Neuron (in vitro differentiated cells): ENCODE measurements at regions not wholly inside any gene's neighbourhood (a gene's known extent, or its start where the extent isn't known, plus 50 kb on each side); places are given as distances from the start of the nearest gene placed in this dataset.

ENCODE experiments used
- H2AFZ ChIP-seq: one replicate; pipeline ENCODE4 v1.6.1; 2013; ENCODE audit warnings: low read depth, mild to moderate bottlenecking, inconsistent platforms, low read length, moderate library complexity
- H3K27me3 ChIP-seq: one replicate; pipeline ENCODE4 v1.6.1; 2013; ENCODE audit warnings: low read length; ENCODE audit not compliant: insufficient read depth
- H3K36me3 ChIP-seq: one replicate; pipeline ENCODE4 v1.6.1; 2013; ENCODE audit warnings: low read length; ENCODE audit not compliant: insufficient read depth
- H3K4me1 ChIP-seq: one replicate; pipeline ENCODE4 v1.6.1; 2013; ENCODE audit warnings: low read length; ENCODE audit not compliant: insufficient read depth
- H3K4me3 ChIP-seq: 2 replicates; pipeline ENCODE4 v1.5.1; 2013; ENCODE audit warnings: mild to moderate bottlenecking, low read length, moderate library complexity
- H3K9me3 ChIP-seq: one replicate; pipeline ENCODE4 v1.6.1; 2013; ENCODE audit warnings: low read length

- H3K4me3 ChIP-seq, result no peak overlapping the region
- H3K27me3 ChIP-seq, result no peaks in the 10 kb centered on the region
- no peaks in the 10 kb centered on the region for H3K9me3 ChIP-seq
- no peak overlapping the region for H2AFZ ChIP-seq
- H3K36me3 ChIP-seq, result peaks cover 3% of the 10 kb centered on the region
- peaks cover 8% of the 10 kb centered on the region for H3K4me1 ChIP-seq
Measured at GRCh38 chr11:92393218-92393617, 168.6 kb downstream of the FAT3 start.

GRCh38 chr11:92396133-92396532, 171.5 kb downstream of the FAT3 start:
- no peak overlapping the region for H2AFZ ChIP-seq
- H3K27me3 ChIP-seq, result no peaks in the 10 kb centered on the region
- H3K36me3 ChIP-seq, result peaks cover 5% of the 10 kb centered on the region
- H3K4me3 ChIP-seq, result no peak overlapping the region
- H3K4me1 ChIP-seq, result peaks cover 3% of the 10 kb centered on the region
- no peaks in the 10 kb centered on the region for H3K9me3 ChIP-seq

GRCh38 chr11:92397221-92397755, 172.7 kb downstream of the FAT3 start:
- Histone ChIP-seq H3K4me1 (peaks cover 10% of the 10 kb centered on the region), H3K9me3 (no peaks in the 10 kb centered on the region), H3K27me3 (no peaks in the 10 kb centered on the region), H3K4me3 (no peak overlapping the region), H2AFZ (no peak overlapping the region), H3K36me3 (peaks cover 5% of the 10 kb centered on the region)

GRCh38 chr11:92399705-92400104, 175.1 kb downstream of the FAT3 start:
- no peak overlapping the region for H2AFZ ChIP-seq
- no peaks in the 10 kb centered on the region for H3K9me3 ChIP-seq
- H3K4me1 ChIP-seq, result peaks cover 10% of the 10 kb centered on the region
- H3K36me3 ChIP-seq, result peaks cover 2% of the 10 kb centered on the region
- no peak overlapping the region for H3K4me3 ChIP-seq
- no peaks in the 10 kb centered on the region for H3K27me3 ChIP-seq

GRCh38 chr11:92401520-92401919, 176.9 kb downstream of the FAT3 start:
- H2AFZ ChIP-seq, result no peak overlapping the region
- H3K4me3 ChIP-seq, result no peak overlapping the region
- H3K36me3 ChIP-seq, result peaks cover 8% of the 10 kb centered on the region
- H3K9me3 ChIP-seq, result no peaks in the 10 kb centered on the region
- no peaks in the 10 kb centered on the region for H3K27me3 ChIP-seq
- peaks cover 10% of the 10 kb centered on the region for H3K4me1 ChIP-seq

- Histone ChIP-seq H3K4me1 (peaks cover 21% of the 10 kb centered on the region), H3K4me3 (no peak overlapping the region), H3K36me3 (peaks cover 9% of the 10 kb centered on the region), H2AFZ (no peak overlapping the region), H3K9me3 (no peaks in the 10 kb centered on the region), H3K27me3 (no peaks in the 10 kb centered on the region)
Measured at GRCh38 chr11:92406472-92406871, 181.9 kb downstream of the FAT3 start.

- no peaks in the 10 kb centered on the region for H3K9me3 ChIP-seq
- H3K4me1 ChIP-seq, result peaks cover 17% of the 10 kb centered on the region
- peaks cover 9% of the 10 kb centered on the region for H3K36me3 ChIP-seq
Measured at GRCh38 chr11:92409355-92409754, 184.7 kb downstream of the FAT3 start.

GRCh38 chr11:92409956-92410355, 185.3 kb downstream of the FAT3 start:
- peaks cover 17% of the 10 kb centered on the region for H3K4me1 ChIP-seq
- H3K36me3 ChIP-seq, result peaks cover 8% of the 10 kb centered on the region
- H3K9me3 ChIP-seq, result no peaks in the 10 kb centered on the region
- no peak overlapping the region for H3K4me3 ChIP-seq
- H2AFZ ChIP-seq, result no peak overlapping the region
- no peaks in the 10 kb centered on the region for H3K27me3 ChIP-seq

More at GRCh38 chr11:92409355-92409754, 184.7 kb downstream of the FAT3 start:
- Histone ChIP-seq H3K4me3 (no peak overlapping the region), H3K27me3 (no peaks in the 10 kb centered on the region), H2AFZ (no peak overlapping the region)

- Histone ChIP-seq H3K4me1 (peaks cover 17% of the 10 kb centered on the region), H3K9me3 (no peaks in the 10 kb centered on the region), H3K36me3 (peaks cover 3% of the 10 kb centered on the region), H2AFZ (no peak overlapping the region), H3K4me3 (no peak overlapping the region), H3K27me3 (no peaks in the 10 kb centered on the region)
Measured at GRCh38 chr11:92410526-92410925, 185.9 kb downstream of the FAT3 start.

- Histone ChIP-seq H3K9me3 (no peaks in the 10 kb centered on the region), H3K4me1 (peaks cover 17% of the 10 kb centered on the region), H3K36me3 (peaks cover 3% of the 10 kb centered on the region), H3K27me3 (no peaks in the 10 kb centered on the region), H2AFZ (no peak overlapping the region), H3K4me3 (no peak overlapping the region)
Measured at GRCh38 chr11:92411431-92411830, 186.8 kb downstream of the FAT3 start.

GRCh38 chr11:92413757-92414513, 189.3 kb downstream of the FAT3 start:
- no peaks in the 10 kb centered on the region for H3K9me3 ChIP-seq
- peaks cover 16% of the 10 kb centered on the region for H3K4me1 ChIP-seq
- H3K4me3 ChIP-seq, result no peak overlapping the region
- no peaks in the 10 kb centered on the region for H3K36me3 ChIP-seq
- no peak overlapping the region for H2AFZ ChIP-seq
- no peaks in the 10 kb centered on the region for H3K27me3 ChIP-seq

- Histone ChIP-seq H3K27me3 (no peaks in the 10 kb centered on the region), H2AFZ (no peak overlapping the region), H3K36me3 (no peaks in the 10 kb centered on the region), H3K4me1 (no peaks in the 10 kb centered on the region), H3K9me3 (no peaks in the 10 kb centered on the region), H3K4me3 (no peak overlapping the region)
Measured at GRCh38 chr11:92416971-92417725, 192.5 kb downstream of the FAT3 start.
